ENCODE measurements at regions not wholly inside any gene's neighbourhood (a gene's known extent, or its start where the extent isn't known, plus 50 kb on each side); places are given as distances from the start of the nearest gene placed in this dataset.

- no peak for TF ChIP-seq CTCF (IDR thresholded peaks at IDR 0.05)
- no peak for TF ChIP-seq POLR2AphosphoS5 (IDR thresholded peaks at IDR 0.05)
These were observed 458.0 kb downstream of the DOK5 start for GRCh38 chr20:54933212-54933904.
